Transverse colon (tissue), 4 donors: ENCODE measurements at regions not wholly inside any gene's neighbourhood (a gene's known extent, or its start where the extent isn't known, plus 50 kb on each side); places are given as distances from the start of the nearest gene placed in this dataset.

Source experiments
- CTCF ChIP-seq, 5 experiments: fragments of 200-600 bp in 3 of 5; fragments of 450-650 bp in 2 of 5; sonication (generic) in 3 of 5; IDR thresholded peaks; 1 replicate in 2 of 5; 2 replicates in 3 of 5; pipeline ENCODE4 v1.5.1; 2016 to 2017; ENCODE audit warnings: antibody characterized with exemption in 5 of 5, inconsistent platforms in 3 of 5, mild to moderate bottlenecking in 2 of 5, moderate library complexity in 1 of 5
- POLR2A ChIP-seq: fragments of 450-650 bp; IDR thresholded peaks from one replicate; pipeline ENCODE4 v1.6.1; 2016; ENCODE audit warnings: antibody characterized with exemption, mild to moderate bottlenecking, moderate library complexity
- POLR2AphosphoS5 ChIP-seq, 3 donors: sonication (generic); formaldehyde crosslinking; IDR thresholded peaks; one replicate each; pipeline ENCODE4 v1.6.1; 2016; ENCODE audit warnings: antibody characterized with exemption in 3 of 3

- TF ChIP-seq POLR2A (no peak), CTCF (IDR thresholded peaks at IDR 0.05) (no peak), POLR2AphosphoS5 (IDR thresholded peaks at IDR 0.05) (no peak)
These were observed 207.6 kb upstream of the MAMLD1 start for GRCh38 chrX:150155436-150156035.
